Mesenchymal stem cell (in vitro differentiated cells and primary cell): ENCODE measurements at regions not wholly inside any gene's neighbourhood (a gene's known extent, or its start where the extent isn't known, plus 50 kb on each side); places are given as distances from the start of the nearest gene placed in this dataset.

Experiments
- DNase-seq: peaks from one replicate; pipeline ENCODE4 v3.0.0-alpha.2; 2013
- H2AFZ ChIP-seq: one replicate; pipeline ENCODE4 v1.6.1; 2013; ENCODE audit warnings: low read depth, mild to moderate bottlenecking, control low read depth, inconsistent platforms, low read length, moderate library complexity
- H2AK5ac ChIP-seq: 2 replicates; pipeline ENCODE4 v1.6.1; 2013; ENCODE audit warnings: low read length, moderate library complexity, mild to moderate bottlenecking, inconsistent platforms; ENCODE audit not compliant: severe bottlenecking
- H2BK120ac ChIP-seq: one replicate; pipeline ENCODE4 v1.6.1; 2013; ENCODE audit warnings: low read depth, mild to moderate bottlenecking, inconsistent platforms, low read length, moderate library complexity
- H2BK12ac ChIP-seq, 2 experiments: one replicate each; pipeline ENCODE4 v1.6.1; 2013; ENCODE audit warnings: inconsistent platforms in 2 of 2, low read length in 2 of 2, mild to moderate bottlenecking in 2 of 2, moderate library complexity in 2 of 2, control low read depth in 1 of 2
- H2BK15ac ChIP-seq: one replicate; pipeline ENCODE4 v1.6.1; 2013; ENCODE audit warnings: mild to moderate bottlenecking, low read depth, inconsistent platforms; ENCODE audit not compliant: poor library complexity, severe bottlenecking
- H2BK5ac ChIP-seq: 2 replicates; pipeline ENCODE4 v1.6.1; 2013; ENCODE audit warnings: low read depth, mild to moderate bottlenecking, low read length, control low read depth, inconsistent platforms; ENCODE audit not compliant: poor library complexity, severe bottlenecking
- H3K14ac ChIP-seq, 2 experiments: one replicate each; pipeline ENCODE4 v1.6.1; 2013; ENCODE audit warnings: inconsistent platforms in 2 of 2, low read length in 2 of 2, control low read depth in 1 of 2, mild to moderate bottlenecking in 1 of 2, moderate library complexity in 1 of 2
- H3K18ac ChIP-seq, 2 experiments: one replicate each; pipeline ENCODE4 v1.6.1; 2013; ENCODE audit warnings: inconsistent platforms in 2 of 2, low read length in 2 of 2, control low read depth in 1 of 2, low read depth in 1 of 2, mild to moderate bottlenecking in 1 of 2
- H3K23ac ChIP-seq, 2 experiments: one replicate each; pipeline ENCODE4 v1.6.1; 2013; ENCODE audit warnings: inconsistent platforms in 2 of 2, low read length in 2 of 2, mild to moderate bottlenecking in 2 of 2, moderate library complexity in 2 of 2, control low read depth in 1 of 2
- H3K27ac ChIP-seq: 2 replicates; pipeline ENCODE4 v1.5.1; 2013; ENCODE audit warnings: mild to moderate bottlenecking, moderate library complexity, low read length, control low read depth, inconsistent platforms; ENCODE audit not compliant: poor library complexity, severe bottlenecking
- H3K27me3 ChIP-seq, 2 experiments: 2 replicates each; pipeline versions ENCODE4 v1.6.1 to v1.7.0; 2013; ENCODE audit warnings: low read length in 2 of 2, mild to moderate bottlenecking in 2 of 2, moderate library complexity in 2 of 2, control low read depth in 1 of 2, inconsistent platforms in 1 of 2; ENCODE audit not compliant: control insufficient read depth in 1 of 2, insufficient read depth in 1 of 2
- H3K36me3 ChIP-seq, 2 experiments: 2 replicates each; pipeline versions ENCODE4 v1.6.1 to v1.7.0; 2013; ENCODE audit warnings: low read length in 2 of 2, control low read depth in 1 of 2, inconsistent platforms in 1 of 2, low read depth in 1 of 2, mild to moderate bottlenecking in 1 of 2; ENCODE audit not compliant: insufficient read depth in 2 of 2, control insufficient read depth in 1 of 2
- H3K4ac ChIP-seq, 2 experiments: one replicate each; pipeline ENCODE4 v1.6.1; 2013; ENCODE audit warnings: inconsistent platforms in 2 of 2, low read length in 2 of 2, mild to moderate bottlenecking in 2 of 2, moderate library complexity in 2 of 2, control low read depth in 1 of 2, low read depth in 1 of 2
- H3K4me1 ChIP-seq: 2 replicates; pipeline ENCODE4 v1.6.1; 2013; ENCODE audit warnings: low read depth, low read length, control low read depth; ENCODE audit not compliant: control insufficient read depth, insufficient read depth
- H3K4me2 ChIP-seq: 2 replicates; pipeline ENCODE4 v1.6.1; 2013; ENCODE audit warnings: low read length, mild to moderate bottlenecking, inconsistent platforms; ENCODE audit not compliant: poor library complexity, severe bottlenecking
- H3K4me3 ChIP-seq, 2 experiments: 2 replicates each; pipeline versions ENCODE4 v1.5.1 to v1.7.0; 2013; ENCODE audit warnings: low read length in 2 of 2, mild to moderate bottlenecking in 2 of 2, control low read depth in 1 of 2, low read depth in 1 of 2; ENCODE audit not compliant: insufficient read depth in 1 of 2
- H3K79me1 ChIP-seq: replicated peaks from 2 replicates; pipeline ENCODE4 v1.6.1; 2013; ENCODE audit warnings: mild to moderate bottlenecking, control low read depth, low read length, inconsistent platforms; ENCODE audit not compliant: poor library complexity, severe bottlenecking
- H3K9ac ChIP-seq: 2 replicates; pipeline ENCODE4 v1.7.0; 2013; ENCODE audit warnings: mild to moderate bottlenecking, low read length, moderate library complexity
- H3K9me3 ChIP-seq: 2 replicates; pipeline ENCODE4 v1.7.0; 2013; ENCODE audit warnings: mild to moderate bottlenecking, low read length; ENCODE audit not compliant: control insufficient read depth
- H4K8ac ChIP-seq: one replicate; pipeline ENCODE4 v1.6.1; 2013; ENCODE audit warnings: inconsistent platforms, mild to moderate bottlenecking, low read length, moderate library complexity
- H4K91ac ChIP-seq: one replicate; pipeline ENCODE4 v1.6.1; 2013; ENCODE audit warnings: mild to moderate bottlenecking, low read length, inconsistent platforms
- WGBS: methylation state at CpG from one replicate; pipeline ENCODE4 v1.1.7; 2013; ENCODE audit warnings: mixed read lengths; 5-methylcytosine and 5-hydroxymethylcytosine counted together

GRCh38 chr12:40525054-40525453 lies 167.2 kb upstream of the CNTN1 start:
- no peak overlapping the region for H3K4me3 ChIP-seq
- no peak overlapping the region for H3K27ac ChIP-seq
- no peak overlapping the region for H2BK5ac ChIP-seq
- H3K36me3 ChIP-seq, result no peaks in the 10 kb centered on the region
- H3K18ac ChIP-seq, result no peak overlapping the region
- 81% methylated on average over 3 of the region's 3 CpGs for WGBS
- no peak overlapping the region for H3K4ac ChIP-seq
- no peak overlapping the region for H2BK120ac ChIP-seq
- no peak overlapping the region for H2BK12ac ChIP-seq
- no peaks in the 10 kb centered on the region for H3K9me3 ChIP-seq
- no peak overlapping the region for H2AK5ac ChIP-seq
- H4K8ac ChIP-seq, result no peak overlapping the region
- H3K27me3 ChIP-seq, result no peaks in the 10 kb centered on the region
- no peaks in the 10 kb centered on the region for H3K79me1 ChIP-seq
- no peaks in the 10 kb centered on the region for H3K4me1 ChIP-seq
- no peak overlapping the region for H3K14ac ChIP-seq
- no peak overlapping the region for H3K9ac ChIP-seq
- H2BK15ac ChIP-seq, result no peak overlapping the region
- H4K91ac ChIP-seq, result no peak overlapping the region
- H3K4me2 ChIP-seq, result no peak overlapping the region
- DNase-seq, result no peak
- no peak overlapping the region for H2AFZ ChIP-seq
- H3K23ac ChIP-seq, result no peak overlapping the region

- Histone ChIP-seq H3K4me1 (no peaks in the 10 kb centered on the region), H3K27me3 (no peaks in the 10 kb centered on the region), H3K27ac (no peak overlapping the region), H2BK5ac (no peak overlapping the region), H3K79me1 (no peaks in the 10 kb centered on the region), H3K4ac (no peak overlapping the region), H3K18ac (no peak overlapping the region), H2AFZ (no peak overlapping the region), H2BK12ac (no peak overlapping the region), H2BK120ac (no peak overlapping the region), H3K4me2 (no peak overlapping the region), H2AK5ac (no peak overlapping the region), H3K9ac (no peak overlapping the region), H2BK15ac (no peak overlapping the region), H3K14ac (no peak overlapping the region), H4K8ac (no peak overlapping the region), H3K23ac (no peak overlapping the region), H3K36me3 (no peaks in the 10 kb centered on the region), H3K4me3 (no peak overlapping the region), H4K91ac (no peak overlapping the region), H3K9me3 (peaks cover 7% of the 10 kb centered on the region)
- no peak for DNase-seq
- 40% methylated on average over 3 of the region's 4 CpGs for WGBS
Observed at GRCh38 chr12:40534828-40535227, 157.4 kb upstream of the CNTN1 start.

DNA sequence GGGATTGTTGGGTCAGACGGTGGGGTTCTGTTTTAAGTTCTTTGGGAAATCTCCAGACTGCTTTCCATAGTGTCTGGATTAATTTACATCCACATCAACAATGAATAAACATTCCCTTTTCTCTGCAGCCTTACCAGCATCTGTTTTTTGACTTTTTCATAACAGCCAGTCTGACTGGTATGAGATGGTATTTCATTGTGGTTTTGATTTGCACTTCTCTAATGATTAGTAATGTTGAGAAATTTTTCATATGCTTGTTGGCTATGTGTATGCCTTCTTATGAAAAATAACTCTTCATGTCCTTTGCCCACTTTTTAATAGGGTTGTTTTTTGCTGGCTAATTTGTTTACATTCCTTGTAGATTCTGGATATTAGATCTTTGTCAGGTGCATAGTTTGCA lies 140.8 kb upstream of the CNTN1 start:
- no peak overlapping the region for H3K4me2 ChIP-seq
- H4K91ac ChIP-seq, result no peak overlapping the region
- no peaks in the 10 kb centered on the region for H3K36me3 ChIP-seq
- H3K27me3 ChIP-seq, result no peaks in the 10 kb centered on the region
- no peak overlapping the region for H2AK5ac ChIP-seq
- no peak overlapping the region for H3K23ac ChIP-seq
- no CpG with 5 or more reads among the region's 1 CpG for WGBS
- no peaks in the 10 kb centered on the region for H3K4me1 ChIP-seq
- no peak overlapping the region for H3K27ac ChIP-seq
- no peak overlapping the region for H3K9ac ChIP-seq
- no peaks in the 10 kb centered on the region for H3K79me1 ChIP-seq
- H2BK12ac ChIP-seq, result no peak overlapping the region
- H3K18ac ChIP-seq, result no peak overlapping the region
- H3K4me3 ChIP-seq, result no peak overlapping the region
- no peak overlapping the region for H2BK5ac ChIP-seq
- DNase-seq, result no peak
- H4K8ac ChIP-seq, result no peak overlapping the region
- no peak overlapping the region for H3K14ac ChIP-seq
- H2BK15ac ChIP-seq, result no peak overlapping the region
- peaks cover 4% of the 10 kb centered on the region for H3K9me3 ChIP-seq
- H2BK120ac ChIP-seq, result no peak overlapping the region
- H2AFZ ChIP-seq, result no peak overlapping the region
- no peak overlapping the region for H3K4ac ChIP-seq

- Histone ChIP-seq H3K9me3 (peaks cover 4% of the 10 kb centered on the region), H3K4me2 (no peak overlapping the region), H3K27ac (no peak overlapping the region), H3K4ac (no peak overlapping the region), H4K91ac (no peak overlapping the region), H2BK5ac (no peak overlapping the region), H4K8ac (no peak overlapping the region), H3K27me3 (no peaks in the 10 kb centered on the region), H3K18ac (no peak overlapping the region), H2AK5ac (no peak overlapping the region), H3K79me1 (no peaks in the 10 kb centered on the region), H2BK120ac (no peak overlapping the region), H3K23ac (no peak overlapping the region), H3K14ac (no peak overlapping the region), H3K36me3 (no peaks in the 10 kb centered on the region), H2BK12ac (no peak overlapping the region), H3K4me3 (no peak overlapping the region), H3K4me1 (no peaks in the 10 kb centered on the region), H3K9ac (no peak overlapping the region), H2BK15ac (no peak overlapping the region), H2AFZ (no peak overlapping the region)
- WGBS, result 53% methylated on average over 1 of the region's 1 CpG
- no peak for DNase-seq
Observed at GRCh38 chr12:40552868-40553267, 139.4 kb upstream of the CNTN1 start.
